ENCODE measurements at regions not wholly inside any gene's neighbourhood (a gene's known extent, or its start where the extent isn't known, plus 50 kb on each side); places are given as distances from the start of the nearest gene placed in this dataset.

DNA sequence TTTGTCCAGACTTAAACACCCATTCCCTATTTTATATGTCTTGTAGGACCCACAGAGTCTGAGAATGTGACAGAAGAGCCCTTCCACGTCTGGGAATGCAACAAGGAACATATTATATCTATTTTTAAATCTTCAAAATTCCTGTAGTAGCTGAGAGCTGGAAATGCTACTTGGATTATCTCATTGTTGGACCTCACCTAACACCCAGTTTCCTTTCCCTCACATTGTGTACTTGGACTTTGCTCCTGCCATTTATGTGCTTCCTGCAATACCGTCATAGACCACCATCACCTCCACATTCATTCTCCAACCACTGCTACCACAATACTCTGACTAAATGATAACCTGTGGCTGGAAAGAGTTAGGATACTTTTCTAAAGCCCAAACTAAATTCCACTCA is 335.4 kb downstream of the COL12A1 start:
- TF ChIP-seq MAZ (CRISPR knock-in tag; conservative IDR thresholded peaks at IDR 0.05 in 1 of 2, IDR thresholded peaks at IDR 0.05 in 1 of 2) = no peak
- no peak for TF ChIP-seq TEAD4 (IDR thresholded peaks at IDR 0.05; ENCODE audit: low read length)
- TF ChIP-seq TEAD4 (CRISPR knock-in tag; IDR thresholded peaks at IDR 0.05; ENCODE audit: borderline replicate concordance) = no peak
- TF ChIP-seq, protein P1, sequence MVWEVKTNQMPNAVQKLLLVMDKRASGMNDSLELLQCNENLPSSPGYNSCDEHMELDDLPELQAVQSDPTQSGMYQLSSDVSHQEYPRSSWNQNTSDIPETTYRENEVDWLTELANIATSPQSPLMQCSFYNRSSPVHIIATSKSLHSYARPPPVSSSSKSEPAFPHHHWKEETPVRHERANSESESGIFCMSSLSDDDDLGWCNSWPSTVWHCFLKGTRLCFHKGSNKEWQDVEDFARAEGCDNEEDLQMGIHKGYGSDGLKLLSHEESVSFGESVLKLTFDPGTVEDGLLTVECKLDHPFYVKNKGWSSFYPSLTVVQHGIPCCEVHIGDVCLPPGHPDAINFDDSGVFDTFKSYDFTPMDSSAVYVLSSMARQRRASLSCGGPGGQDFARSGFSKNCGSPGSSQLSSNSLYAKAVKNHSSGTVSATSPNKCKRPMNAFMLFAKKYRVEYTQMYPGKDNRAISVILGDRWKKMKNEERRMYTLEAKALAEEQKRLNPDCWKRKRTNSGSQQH (CRISPR knock-in tag; IDR thresholded peaks at IDR 0.05) = no peak
- TF ChIP-seq, protein P2, sequence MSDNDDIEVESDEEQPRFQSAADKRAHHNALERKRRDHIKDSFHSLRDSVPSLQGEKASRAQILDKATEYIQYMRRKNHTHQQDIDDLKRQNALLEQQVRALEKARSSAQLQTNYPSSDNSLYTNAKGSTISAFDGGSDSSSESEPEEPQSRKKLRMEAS (CRISPR knock-in tag; IDR thresholded peaks at IDR 0.05) = no peak

Measured in K562 (cell line).